H1 (cell line): ENCODE measurements at regions not wholly inside any gene's neighbourhood (a gene's known extent, or its start where the extent isn't known, plus 50 kb on each side); places are given as distances from the start of the nearest gene placed in this dataset.

Source experiments
- CTCF ChIA-PET: fragments of 300-600 bp; sonication (Branson Sonifier 250); formaldehyde crosslinking; loops from one replicate; lab custom pipeline; 2021; ENCODE audit not compliant: partially characterized antibody; lab: Charles Lee
- POLR2A ChIA-PET: fragments of 300-600 bp; sonication (Branson Sonifier 250); formaldehyde crosslinking; loops from one replicate; lab custom pipeline; 2021; ENCODE audit warnings: inconsistent platforms; ENCODE audit not compliant: partially characterized antibody; lab: Charles Lee
- DNase-seq, 2 experiments: peaks; one replicate each; pipeline versions ENCODE4 v3.0.0 to v3.0.0-alpha.2; 2010 to 2022; ENCODE audit warnings: low spot score in 2 of 2, low read depth in 1 of 2, mixed read lengths in 1 of 2
- FAIRE-seq: peaks from 2 replicates; lab custom pipeline; 2011; peaks lifted over from hg19 to GRCh38; lab: Jason Lieb, UNC
- H2AFZ ChIP-seq: 2 replicates; pipeline ENCODE4 v1.8.1; 2012; ENCODE audit warnings: low read length, inconsistent platforms
- H2AK5ac ChIP-seq: 2 replicates; pipeline ENCODE4 v1.6.1; 2013; ENCODE audit warnings: low read depth, low read length
- H2BK120ac ChIP-seq: replicated peaks from 2 replicates; pipeline ENCODE3; 2013; ENCODE audit warnings: low read depth, low read length, inconsistent platforms
- H2BK12ac ChIP-seq: 2 replicates; pipeline ENCODE4 v1.6.1; 2013; ENCODE audit warnings: low read depth, low read length
- H2BK15ac ChIP-seq: 2 replicates; pipeline ENCODE4 v1.6.1; 2013; ENCODE audit warnings: low read length
- H2BK20ac ChIP-seq: 2 replicates; pipeline ENCODE4 v1.6.1; 2013; ENCODE audit warnings: low read length
- H2BK5ac ChIP-seq: 2 replicates; pipeline ENCODE4 v1.6.1; 2013; ENCODE audit warnings: low read depth, low read length
- H3K14ac ChIP-seq: 2 replicates; pipeline ENCODE4 v1.6.1; 2013; ENCODE audit warnings: inconsistent platforms; ENCODE audit not compliant: insufficient read length
- H3K18ac ChIP-seq: 2 replicates; pipeline ENCODE4 v1.6.1; 2013; ENCODE audit warnings: low read length; ENCODE audit errors: extremely low read depth
- H3K23ac ChIP-seq: 2 replicates; pipeline ENCODE4 v1.6.1; 2013; ENCODE audit warnings: inconsistent platforms; ENCODE audit not compliant: insufficient read length
- H3K23me2 ChIP-seq: 2 replicates; pipeline ENCODE4 v1.6.1; 2013; ENCODE audit warnings: low read depth, low read length
- H3K27ac ChIP-seq: 2 replicates; pipeline ENCODE4 v1.6.1; 2011; ENCODE audit warnings: low read depth, low read length, inconsistent platforms
- H3K27me3 ChIP-seq, 4 experiments: replicated peaks in 1 of 4; 1 replicate in 1 of 4; 2 replicates in 3 of 4; pipeline versions ENCODE4 v1.6.1 to v1.8.1; 2011 to 2013; ENCODE audit warnings: low read length in 3 of 4, mild to moderate bottlenecking in 3 of 4, inconsistent platforms in 2 of 4, mixed read lengths in 2 of 4, moderate library complexity in 1 of 4; ENCODE audit not compliant: control insufficient read depth in 3 of 4, insufficient read depth in 3 of 4; ENCODE audit errors: extremely low read depth in 1 of 4
- H3K36me3 ChIP-seq, 4 experiments: 2 replicates each; pipeline versions ENCODE4 v1.6.1 to v1.8.1; 2011 to 2013; ENCODE audit warnings: mild to moderate bottlenecking in 4 of 4, low read length in 3 of 4, moderate library complexity in 2 of 4, control low read depth in 1 of 4, inconsistent platforms in 1 of 4; ENCODE audit not compliant: insufficient read depth in 4 of 4, control insufficient read depth in 2 of 4
- H3K4ac ChIP-seq: replicated peaks from 2 replicates; pipeline ENCODE3; 2013; ENCODE audit warnings: low read length, low read depth, mixed read lengths, inconsistent platforms; ENCODE audit not compliant: insufficient read length
- H3K4me1 ChIP-seq, 4 experiments: replicated peaks in 1 of 4; 1 replicate in 1 of 4; 2 replicates in 3 of 4; pipeline versions ENCODE4 v1.6.1 to v1.8.1; 2011 to 2013; ENCODE audit warnings: low read length in 3 of 4, inconsistent platforms in 2 of 4, mixed read lengths in 1 of 4; ENCODE audit not compliant: insufficient read depth in 4 of 4, control insufficient read depth in 3 of 4
- H3K4me2 ChIP-seq, 2 experiments: 2 replicates each; pipeline versions ENCODE4 v1.6.1 to v1.8.1; 2011 to 2013; ENCODE audit warnings: low read depth in 2 of 2, low read length in 2 of 2, control low read depth in 1 of 2, inconsistent platforms in 1 of 2, mild to moderate bottlenecking in 1 of 2; ENCODE audit not compliant: insufficient read depth in 1 of 2
- H3K4me3 ChIP-seq, 4 experiments: fragments of 200-600, 300-600 bp in 1 of 4; sonication (generic), shearing (Covaris generic), sonication (Bioruptor Twin) in 1 of 4; 2 replicates each; pipeline versions ENCODE4 v1.5.1 to v1.8.1; 2011 to 2016; ENCODE audit warnings: low read length in 4 of 4, low read depth in 3 of 4, control low read depth in 2 of 4, inconsistent platforms in 2 of 4, mild to moderate bottlenecking in 2 of 4, mixed read lengths in 1 of 4, moderate library complexity in 1 of 4; ENCODE audit not compliant: insufficient read depth in 2 of 4; ENCODE audit errors: extremely low read depth in 1 of 4
- H3K56ac ChIP-seq: replicated peaks from 2 replicates; pipeline ENCODE3; 2013; ENCODE audit warnings: low read depth, mild to moderate bottlenecking, mixed read lengths, low read length, inconsistent platforms; ENCODE audit not compliant: insufficient read length
- H3K79me1 ChIP-seq: 2 replicates; pipeline ENCODE4 v1.6.1; 2013; ENCODE audit warnings: low read depth, low read length, control low read depth
- H3K79me2 ChIP-seq, 2 experiments: 2 replicates each; pipeline versions ENCODE4 v1.6.1 to v1.8.1; 2012 to 2013; ENCODE audit warnings: low read length in 2 of 2, mild to moderate bottlenecking in 2 of 2, inconsistent platforms in 1 of 2; ENCODE audit not compliant: insufficient read depth in 2 of 2, control insufficient read depth in 1 of 2
- H3K9ac ChIP-seq, 4 experiments: replicated peaks in 1 of 4; 1 replicate in 1 of 4; 2 replicates in 3 of 4; pipeline versions ENCODE4 v1.6.1 to v1.8.1; 2011 to 2013; ENCODE audit warnings: low read depth in 3 of 4, low read length in 3 of 4, control low read depth in 2 of 4, mild to moderate bottlenecking in 2 of 4, moderate library complexity in 2 of 4, inconsistent platforms in 1 of 4; ENCODE audit errors: extremely low read depth in 1 of 4
- H3K9me3 ChIP-seq, 2 experiments: 2 replicates each; pipeline versions ENCODE4 v1.6.1 to v1.8.1; 2012 to 2013; ENCODE audit warnings: mild to moderate bottlenecking in 2 of 2, moderate library complexity in 2 of 2, control low read depth in 1 of 2, inconsistent platforms in 1 of 2, low read depth in 1 of 2, low read length in 1 of 2, mixed read lengths in 1 of 2; ENCODE audit not compliant: insufficient read depth in 2 of 2
- H4K20me1 ChIP-seq, 2 experiments: replicated peaks in 1 of 2; 2 replicates each; pipeline versions ENCODE3 to v1.8.1; 2011 to 2013; ENCODE audit warnings: inconsistent platforms in 2 of 2, low read length in 2 of 2, mild to moderate bottlenecking in 1 of 2; ENCODE audit not compliant: insufficient read depth in 2 of 2, control insufficient read depth in 1 of 2
- H4K5ac ChIP-seq: 2 replicates; pipeline ENCODE4 v1.6.1; 2013; ENCODE audit warnings: low read length, low read depth, mixed read lengths, inconsistent platforms; ENCODE audit not compliant: insufficient read length
- H4K8ac ChIP-seq: 2 replicates; pipeline ENCODE4 v1.8.0; 2013; ENCODE audit warnings: mild to moderate bottlenecking, moderate library complexity, low read length, inconsistent platforms; ENCODE audit not compliant: insufficient read depth; ENCODE audit errors: extremely low read depth
- H4K91ac ChIP-seq: replicated peaks from 2 replicates; pipeline ENCODE3; 2013; ENCODE audit warnings: low read length, mixed read lengths, inconsistent platforms; ENCODE audit not compliant: insufficient read length
- KDM5A ChIP-seq: fragments of 200-600 bp; IDR thresholded peaks from 2 replicates; pipeline ENCODE4 v1.7.1; 2012; ENCODE audit warnings: mild to moderate bottlenecking, low read length, inconsistent platforms, mixed read lengths
- MAFK ChIP-seq: IDR thresholded peaks from 2 replicates; pipeline ENCODE4 v1.6.1; 2012; ENCODE audit warnings: low read depth, mild to moderate bottlenecking, improper control_type of control experiment, low read length
- NANOG ChIP-seq: IDR thresholded peaks from 2 replicates; pipeline ENCODE4 v1.6.1; 2011; ENCODE audit warnings: low read length, low read depth, mild to moderate bottlenecking, inconsistent platforms; ENCODE audit not compliant: insufficient read depth, poor library complexity, severe bottlenecking
- RNF2 ChIP-seq: fragments of 200-900, 300-1000 bp; sonication (generic); IDR thresholded peaks from 2 replicates; pipeline ENCODE4 v1.7.1; 2016; ENCODE audit warnings: borderline replicate concordance, low read depth, mild to moderate bottlenecking, antibody characterized with exemption, low read length; ENCODE audit not compliant: poor library complexity, severe bottlenecking; ENCODE audit errors: missing control alignments
- SIN3A ChIP-seq, 2 experiments: IDR thresholded peaks in 1 of 2; conservative IDR thresholded peaks in 1 of 2; 2 replicates each; pipeline ENCODE4 v1.6.1; 2011 to 2012; ENCODE audit warnings: low read length in 2 of 2, improper control_type of control experiment in 1 of 2, low read depth in 1 of 2, mild to moderate bottlenecking in 1 of 2
- SIRT6 ChIP-seq: IDR thresholded peaks from one replicate; pipeline ENCODE4 v1.7.1; 2012; ENCODE audit warnings: low read length, inconsistent platforms
- SRF ChIP-seq: IDR thresholded peaks from 2 replicates; pipeline ENCODE4 v1.6.1; 2011; ENCODE audit warnings: mild to moderate bottlenecking, low read depth, low read length, moderate library complexity
- SUZ12 ChIP-seq: fragments of 200-600 bp; sonication (generic); IDR thresholded peaks from 2 replicates; pipeline ENCODE4 v1.6.1; 2012; ENCODE audit warnings: mild to moderate bottlenecking, inconsistent platforms, low read length, moderate library complexity, mixed read lengths
- WGBS, 2 experiments: shearing (Covaris generic) in 1 of 2; methylation state at CpG; one replicate each; pipeline versions ENCODE4 v1.1.6 to v1.1.7; 2013 to 2015; ENCODE audit warnings: low lambda C conversion rate in 2 of 2, mixed read lengths in 2 of 2, inconsistent platforms in 1 of 2, low coverage in 1 of 2, missing lambda C conversion rate in 1 of 2; ENCODE audit not compliant: insufficient replicate concordance in 2 of 2, insufficient coverage in 1 of 2, insufficient read length in 1 of 2; ENCODE audit errors: extremely low coverage in 1 of 2, missing lambda C conversion rate in 1 of 2; 5-methylcytosine and 5-hydroxymethylcytosine counted together

GRCh38 chr12:90653040-90653439 lies 301.9 kb downstream of the CCER1 start:
- Histone ChIP-seq H3K27ac (no peak overlapping the region), H3K27me3 (no peaks in the 10 kb centered on the region), H2BK5ac (no peak overlapping the region), H3K4ac (no peak overlapping the region), H3K4me2 (no peak overlapping the region), H2BK120ac (no peak overlapping the region), H3K14ac (no peak overlapping the region), H3K23me2 (no peaks in the 10 kb centered on the region), H3K79me2 (no peaks in the 10 kb centered on the region), H3K9me3 (no peaks in the 10 kb centered on the region), H2AFZ (peak overlapping the region; percentile 76; the same call in 1 of the 2 replicates), H3K18ac (no peak overlapping the region), H4K8ac (no peak overlapping the region), H3K56ac (no peak overlapping the region), H4K91ac (no peak overlapping the region), H3K4me3 (no peak overlapping the region), H2BK12ac (no peak overlapping the region; the same call in 1 of the 2 replicates), H4K20me1 (no peaks in the 10 kb centered on the region), H3K36me3 (no peaks in the 10 kb centered on the region), H2BK20ac (no peak overlapping the region), H4K5ac (no peak overlapping the region), H2AK5ac (no peak overlapping the region), H2BK15ac (no peak overlapping the region), H3K9ac (no peak overlapping the region), H3K23ac (no peak overlapping the region), H3K4me1 (no peaks in the 10 kb centered on the region), H3K79me1 (no peaks in the 10 kb centered on the region)
- ChIA-PET POLR2A (no interaction called here), CTCF (no interaction called here)
- WGBS, 2 experiments: 96% methylated on average over 2 of the region's 2 CpGs; no CpG with 5 or more reads in 1 of the 2 experiments
- FAIRE-seq (no peak), DNase-seq (no peak)
- TF ChIP-seq SIN3A (conservative IDR thresholded peaks at IDR 0.05 in 1 of 2, IDR thresholded peaks at IDR 0.05 in 1 of 2; ENCODE audit: low read depth in 1 of 2, low read length in 2 of 2): no peak
- TF ChIP-seq MAFK: no peak
- no peak for TF ChIP-seq RNF2
- no peak for TF ChIP-seq NANOG
- TF ChIP-seq SIRT6: no peak
- no peak for TF ChIP-seq SRF
- TF ChIP-seq SUZ12: no peak
- no peak for TF ChIP-seq KDM5A
